Type B pancreatic cell (in vitro differentiated cells): ENCODE measurements at regions not wholly inside any gene's neighbourhood (a gene's known extent, or its start where the extent isn't known, plus 50 kb on each side); places are given as distances from the start of the nearest gene placed in this dataset.
"Not testable (repeated sequence)": the region's sequence is repeated elsewhere in the genome, so short reads cannot be mapped to it uniquely, and the experiment has no call there.

Experiments
- DNase-seq: peaks from one replicate; pipeline ENCODE4 v3.0.0; 2021; ENCODE audit warnings: mixed read lengths; ENCODE audit not compliant: unreplicated experiment; ENCODE audit errors: extremely low spot score
- H3K27ac Mint-ChIP-seq: 2 replicates; pipeline ENCODE4 v1.8.0; 2021; ENCODE audit warnings: mild to moderate bottlenecking, mixed read lengths
- H3K27me3 Mint-ChIP-seq: 2 replicates; pipeline ENCODE4 v1.8.0; 2021; ENCODE audit warnings: mixed read lengths
- H3K36me3 Mint-ChIP-seq: 2 replicates; pipeline ENCODE4 v1.8.0; 2021; ENCODE audit warnings: mixed read lengths
- H3K4me1 Mint-ChIP-seq: one replicate; pipeline ENCODE4 v1.8.0; 2021; ENCODE audit warnings: mixed read lengths; ENCODE audit not compliant: unreplicated experiment
- H3K4me3 Mint-ChIP-seq: 2 replicates; pipeline ENCODE4 v1.8.0; 2021; ENCODE audit warnings: mild to moderate bottlenecking, mixed read lengths
- H3K9me3 Mint-ChIP-seq: 2 replicates; pipeline ENCODE4 v1.8.0; 2021; ENCODE audit warnings: mixed read lengths

GRCh38 chr15:21063512-21063911 is 197.4 kb upstream of the POTEB2 start:
- not testable (repeated sequence) for H3K36me3 Mint-ChIP-seq, H3K9me3 Mint-ChIP-seq, H3K4me3 Mint-ChIP-seq, H3K4me1 Mint-ChIP-seq, DNase-seq, H3K27ac Mint-ChIP-seq, H3K27me3 Mint-ChIP-seq

- H3K36me3 Mint-ChIP-seq, H3K27ac Mint-ChIP-seq, DNase-seq, H3K9me3 Mint-ChIP-seq, H3K27me3 Mint-ChIP-seq, H3K4me3 Mint-ChIP-seq, H3K4me1 Mint-ChIP-seq: not testable (repeated sequence)
Measured at GRCh38 chr15:21062619-21063163, 196.6 kb upstream of the POTEB2 start.

- not testable (repeated sequence) for H3K4me3 Mint-ChIP-seq, H3K27me3 Mint-ChIP-seq, DNase-seq, H3K4me1 Mint-ChIP-seq, H3K27ac Mint-ChIP-seq, H3K36me3 Mint-ChIP-seq, H3K9me3 Mint-ChIP-seq
Measured at GRCh38 chr15:21051866-21052265, 185.8 kb upstream of the POTEB2 start.

GRCh38 chr15:21031703-21032102 is 165.6 kb upstream of the POTEB2 start:
- H3K4me3 Mint-ChIP-seq, H3K9me3 Mint-ChIP-seq, H3K36me3 Mint-ChIP-seq: not testable (repeated sequence)

GRCh38 chr15:21029001-21029400 is 162.9 kb upstream of the POTEB2 start:
- DNase-seq, H3K9me3 Mint-ChIP-seq, H3K27ac Mint-ChIP-seq, H3K36me3 Mint-ChIP-seq, H3K27me3 Mint-ChIP-seq, H3K4me1 Mint-ChIP-seq, H3K4me3 Mint-ChIP-seq: not testable (repeated sequence)

More at GRCh38 chr15:21031703-21032102, 165.6 kb upstream of the POTEB2 start:
- not testable (repeated sequence) for H3K27ac Mint-ChIP-seq, DNase-seq, H3K27me3 Mint-ChIP-seq, H3K4me1 Mint-ChIP-seq

GRCh38 chr15:21027942-21028341 is 161.8 kb upstream of the POTEB2 start:
- H3K36me3 Mint-ChIP-seq, H3K9me3 Mint-ChIP-seq, H3K4me3 Mint-ChIP-seq, H3K27me3 Mint-ChIP-seq, DNase-seq, H3K4me1 Mint-ChIP-seq, H3K27ac Mint-ChIP-seq: not testable (repeated sequence)

- H3K27me3 Mint-ChIP-seq, DNase-seq, H3K9me3 Mint-ChIP-seq, H3K36me3 Mint-ChIP-seq, H3K4me3 Mint-ChIP-seq, H3K4me1 Mint-ChIP-seq, H3K27ac Mint-ChIP-seq: not testable (repeated sequence)
Measured at GRCh38 chr15:21026848-21027247, 160.7 kb upstream of the POTEB2 start.

GRCh38 chr15:21024235-21024987 is 158.3 kb upstream of the POTEB2 start:
- not testable (repeated sequence) for DNase-seq, H3K36me3 Mint-ChIP-seq, H3K27ac Mint-ChIP-seq, H3K27me3 Mint-ChIP-seq, H3K4me1 Mint-ChIP-seq, H3K4me3 Mint-ChIP-seq, H3K9me3 Mint-ChIP-seq

- not testable (repeated sequence) for H3K4me1 Mint-ChIP-seq, H3K27me3 Mint-ChIP-seq, H3K9me3 Mint-ChIP-seq, H3K4me3 Mint-ChIP-seq, H3K27ac Mint-ChIP-seq, H3K36me3 Mint-ChIP-seq, DNase-seq
Measured at GRCh38 chr15:21018176-21018575, 152.1 kb upstream of the POTEB2 start.

- not testable (repeated sequence) for H3K27ac Mint-ChIP-seq, H3K36me3 Mint-ChIP-seq, H3K9me3 Mint-ChIP-seq, H3K27me3 Mint-ChIP-seq, DNase-seq, H3K4me3 Mint-ChIP-seq, H3K4me1 Mint-ChIP-seq
Measured at GRCh38 chr15:21017326-21017725, 151.2 kb upstream of the POTEB2 start.

GRCh38 chr15:21016589-21016988 is 150.5 kb upstream of the POTEB2 start:
- not testable (repeated sequence) for DNase-seq, H3K4me3 Mint-ChIP-seq, H3K36me3 Mint-ChIP-seq, H3K27me3 Mint-ChIP-seq, H3K9me3 Mint-ChIP-seq, H3K4me1 Mint-ChIP-seq, H3K27ac Mint-ChIP-seq

- H3K9me3 Mint-ChIP-seq, H3K4me3 Mint-ChIP-seq, H3K4me1 Mint-ChIP-seq, DNase-seq, H3K27ac Mint-ChIP-seq, H3K27me3 Mint-ChIP-seq, H3K36me3 Mint-ChIP-seq: not testable (repeated sequence)
Measured at GRCh38 chr15:21015171-21015570, 149.1 kb upstream of the POTEB2 start.

- not testable (repeated sequence) for H3K9me3 Mint-ChIP-seq, H3K27me3 Mint-ChIP-seq, H3K27ac Mint-ChIP-seq, H3K4me1 Mint-ChIP-seq, H3K4me3 Mint-ChIP-seq, DNase-seq, H3K36me3 Mint-ChIP-seq
Measured at GRCh38 chr15:21013308-21013707, 147.2 kb upstream of the POTEB2 start.

GRCh38 chr15:21009651-21010050 is 143.5 kb upstream of the POTEB2 start:
- H3K4me1 Mint-ChIP-seq, H3K9me3 Mint-ChIP-seq, H3K4me3 Mint-ChIP-seq, H3K36me3 Mint-ChIP-seq, H3K27me3 Mint-ChIP-seq, DNase-seq, H3K27ac Mint-ChIP-seq: not testable (repeated sequence)

- not testable (repeated sequence) for H3K36me3 Mint-ChIP-seq
Measured at GRCh38 chr15:21003459-21003858, 137.3 kb upstream of the POTEB2 start.

More at GRCh38 chr15:21003459-21003858, 137.3 kb upstream of the POTEB2 start:
- H3K27ac Mint-ChIP-seq, H3K4me1 Mint-ChIP-seq, H3K9me3 Mint-ChIP-seq, H3K27me3 Mint-ChIP-seq, DNase-seq, H3K4me3 Mint-ChIP-seq: not testable (repeated sequence)
